IMR-90 (cell line): ENCODE measurements at regions not wholly inside any gene's neighbourhood (a gene's known extent, or its start where the extent isn't known, plus 50 kb on each side); places are given as distances from the start of the nearest gene placed in this dataset.

Source experiments
- ATAC-seq: fragments of 200-7000 bp; cut with Tn5 transposase; 2 replicates; pipeline ENCODE4 v1.9.1; 2020; ENCODE audit warnings: low read depth, mild to moderate bottlenecking, moderate library complexity
- BruUV-seq: library from RNA; stranded (reverse); fragments of 400-500 nt; replicated peaks from 2 replicates; lab custom pipeline; 2021; lab: Mats Ljungman, UMichigan
- CTCF ChIA-PET: fragments of 300-600 bp; formaldehyde crosslinking; extraction: SDS; loops from one replicate; lab custom pipeline; 2021; ENCODE audit warnings: antibody characterized with exemption; lab: Yijun Ruan, JAX
- POLR2A ChIA-PET: fragments of 300-600 bp; sonication (Branson Sonifier 250); formaldehyde crosslinking; loops from one replicate; lab custom pipeline; 2022; ENCODE audit warnings: antibody characterized with exemption; ENCODE audit not compliant: unreplicated experiment; lab: Charles Lee
- DNase-seq: peaks from one replicate; pipeline ENCODE4 v3.0.0; 2013
- H2AFZ ChIP-seq: replicated peaks from 2 replicates; pipeline ENCODE3; 2013; ENCODE audit warnings: low read length, mild to moderate bottlenecking; ENCODE audit not compliant: poor library complexity
- H2AK5ac ChIP-seq: 2 replicates; pipeline ENCODE4 v1.6.1; 2013; ENCODE audit warnings: low read depth, low read length, inconsistent platforms
- H2AK9ac ChIP-seq: replicated peaks from 2 replicates; pipeline ENCODE3; 2013; ENCODE audit warnings: mild to moderate bottlenecking, low read depth, low read length, moderate library complexity; ENCODE audit not compliant: poor library complexity
- H2BK120ac ChIP-seq: 2 replicates; pipeline ENCODE4 v1.6.1; 2013; ENCODE audit warnings: low read depth, low read length, inconsistent platforms
- H2BK15ac ChIP-seq: 3 replicates; pipeline ENCODE4 v1.6.1; 2013; ENCODE audit warnings: low read depth, low read length, inconsistent platforms
- H2BK20ac ChIP-seq: 2 replicates; pipeline ENCODE4 v1.6.1; 2013; ENCODE audit warnings: low read depth, mild to moderate bottlenecking, inconsistent platforms, low read length, moderate library complexity
- H2BK5ac ChIP-seq: 2 replicates; pipeline ENCODE4 v1.6.1; 2013; ENCODE audit warnings: mild to moderate bottlenecking, low read depth, low read length, inconsistent platforms; ENCODE audit not compliant: poor library complexity, severe bottlenecking
- H3K14ac ChIP-seq: replicated peaks from 2 replicates; pipeline ENCODE4 v1.6.1; 2013; ENCODE audit warnings: low read depth, low read length, inconsistent platforms
- H3K18ac ChIP-seq: 2 replicates; pipeline ENCODE4 v1.6.1; 2013; ENCODE audit warnings: low read depth, low read length, control low read depth
- H3K23ac ChIP-seq: 2 replicates; pipeline ENCODE4 v1.6.1; 2013; ENCODE audit warnings: low read depth, low read length, inconsistent platforms
- H3K27ac ChIP-seq: 2 replicates; pipeline ENCODE4 v1.5.1; 2013; ENCODE audit warnings: mild to moderate bottlenecking, control low read depth, low read length; ENCODE audit not compliant: insufficient read depth
- H3K27me3 ChIP-seq: 2 replicates; pipeline ENCODE4 v1.6.1; 2013; ENCODE audit warnings: low read length; ENCODE audit not compliant: control insufficient read depth, insufficient read depth
- H3K36me3 ChIP-seq: 2 replicates; pipeline ENCODE4 v1.6.1; 2013; ENCODE audit warnings: low read length, mixed read lengths; ENCODE audit not compliant: control insufficient read depth, insufficient read depth
- H3K4ac ChIP-seq: 2 replicates; pipeline ENCODE4 v1.6.1; 2013; ENCODE audit warnings: low read depth, low read length, inconsistent platforms
- H3K4me1 ChIP-seq: 2 replicates; pipeline ENCODE4 v1.6.1; 2013; ENCODE audit warnings: low read length, mixed read lengths; ENCODE audit not compliant: control insufficient read depth, insufficient read depth
- H3K4me2 ChIP-seq: 2 replicates; pipeline ENCODE4 v1.6.1; 2013; ENCODE audit warnings: low read depth, mild to moderate bottlenecking, control low read depth, low read length, moderate library complexity
- H3K4me3 ChIP-seq: 2 replicates; pipeline ENCODE4 v1.5.1; 2013; ENCODE audit warnings: low read depth, mild to moderate bottlenecking, control low read depth, low read length, moderate library complexity; ENCODE audit not compliant: insufficient read depth
- H3K56ac ChIP-seq: 2 replicates; pipeline ENCODE4 v1.6.1; 2013; ENCODE audit warnings: low read length, inconsistent platforms; ENCODE audit not compliant: insufficient read depth; ENCODE audit errors: extremely low read depth
- H3K79me1 ChIP-seq, 2 experiments: 2 replicates each; pipeline ENCODE4 v1.6.1; 2013; ENCODE audit warnings: low read length in 2 of 2, inconsistent platforms in 1 of 2, low read depth in 1 of 2
- H3K9ac ChIP-seq: 2 replicates; pipeline ENCODE4 v1.6.1; 2013; ENCODE audit warnings: low read depth, low read length, control low read depth
- H3K9me1 ChIP-seq: 2 replicates; pipeline ENCODE4 v1.6.1; 2013; ENCODE audit warnings: low read length, inconsistent platforms; ENCODE audit not compliant: insufficient read depth
- H3K9me3 ChIP-seq: 2 replicates; pipeline ENCODE4 v1.6.1; 2013; ENCODE audit warnings: low read length; ENCODE audit not compliant: control insufficient read depth, insufficient read depth
- H4K20me1 ChIP-seq: 2 replicates; pipeline ENCODE4 v1.6.1; 2013; ENCODE audit warnings: low read length, inconsistent platforms; ENCODE audit not compliant: insufficient read depth
- H4K5ac ChIP-seq: 2 replicates; pipeline ENCODE4 v1.6.1; 2013; ENCODE audit warnings: mild to moderate bottlenecking, low read depth, low read length, control low read depth
- H4K8ac ChIP-seq, 2 experiments: 2 replicates each; pipeline ENCODE4 v1.6.1; 2013; ENCODE audit warnings: low read depth in 2 of 2, low read length in 2 of 2, control low read depth in 1 of 2, inconsistent platforms in 1 of 2
- H4K91ac ChIP-seq: 2 replicates; pipeline ENCODE4 v1.6.1; 2013; ENCODE audit warnings: low read depth, low read length, inconsistent platforms; ENCODE audit not compliant: insufficient read depth
- MAFK ChIP-seq: IDR thresholded peaks from 2 replicates; pipeline ENCODE4 v1.6.1; 2012; ENCODE audit warnings: low read depth, low read length, improper control_type of control experiment
- MXI1 ChIP-seq: IDR thresholded peaks from 2 replicates; pipeline ENCODE4 v1.6.1; 2012; ENCODE audit warnings: low read depth, mild to moderate bottlenecking, low read length, moderate library complexity, borderline replicate concordance
- RAD21 ChIP-seq: IDR thresholded peaks from 2 replicates; pipeline ENCODE4 v1.6.1; 2012; ENCODE audit warnings: low read length, improper control_type of control experiment
- RCOR1 ChIP-seq: IDR thresholded peaks from 2 replicates; pipeline ENCODE4 v1.6.1; 2012; ENCODE audit warnings: mild to moderate bottlenecking, low read length, improper control_type of control experiment; ENCODE audit not compliant: insufficient replicate concordance
- SMC3 ChIP-seq: fragments of 150-350 bp; IDR thresholded peaks from 2 replicates; pipeline ENCODE4 v1.6.1; 2016; ENCODE audit warnings: low read depth, mild to moderate bottlenecking, antibody characterized with exemption, low read length, moderate library complexity
- WGBS, 2 experiments: methylation state at CpG; one replicate each; pipeline versions ENCODE4 v1.1.5 to v1.1.7; 2013; ENCODE audit warnings: missing lambda C conversion rate in 2 of 2; ENCODE audit not compliant: insufficient read length in 1 of 2; ENCODE audit errors: extremely low coverage in 2 of 2; 5-methylcytosine and 5-hydroxymethylcytosine counted together
- dilution Hi-C: fragments of 300-500 bp; cut with HindIII; formaldehyde crosslinking; loops from one replicate; pipeline ENCODE4 v1.14.3; 2018; ENCODE audit warnings: low sequenced_read_pairs; ENCODE audit not compliant: unreplicated experiment
- in situ Hi-C: fragments of 300-500 bp; cut with MboI; formaldehyde crosslinking; loops from 3 replicates; pipeline ENCODE4 v1.14.3; 2019; ENCODE audit warnings: low sequenced_read_pairs, inconsistent platforms, mixed read lengths
- intact Hi-C: fragments of 100-400 bp; cut with micrococcal nuclease; formaldehyde crosslinking; loops from 2 replicates; pipeline ENCODE4 v1.10.0; 2022

- Histone ChIP-seq H2BK120ac (no peak overlapping the region), H3K4me1 (no peaks in the 10 kb centered on the region), H3K27ac (no peak overlapping the region), H2AK5ac (no peak overlapping the region), H3K9ac (no peak overlapping the region), H2BK15ac (no peak overlapping the region), H3K4me2 (no peak overlapping the region), H3K4ac (no peak overlapping the region), H3K27me3 (peaks cover 53% of the 10 kb centered on the region), H3K18ac (no peak overlapping the region), H2BK5ac (no peak overlapping the region), H4K20me1 (no peaks in the 10 kb centered on the region), H3K14ac (no peak overlapping the region), H3K9me3 (no peaks in the 10 kb centered on the region), H2AK9ac (no peak overlapping the region), H4K5ac (no peak overlapping the region), H3K4me3 (no peak overlapping the region), H2BK20ac (no peak overlapping the region), H3K23ac (no peak overlapping the region), H3K79me1 (no peaks in the 10 kb centered on the region), H4K91ac (no peak overlapping the region), H3K36me3 (no peaks in the 10 kb centered on the region), H4K8ac (no peak overlapping the region), H2AFZ (no peak overlapping the region), H3K9me1 (peaks cover 7% of the 10 kb centered on the region; the same call in 1 of the 2 replicates), H3K56ac (no peak overlapping the region)
- ChIA-PET CTCF (no interaction called here), POLR2A (no interaction called here)
- peak; percentile 53 for ATAC-seq
- dilution Hi-C loops: no loop called here
- BruUV-seq: no TSS peak
- intact Hi-C loops: no loop called here
- TF ChIP-seq MAFK (no peak), MXI1 (no peak), SMC3 (no peak), RCOR1 (no peak), RAD21 (no peak)
- 45% methylated on average over 3 of the region's 11 CpGs; no CpG with 5 or more reads in 1 of the 2 experiments for WGBS, 2 experiments
- in situ Hi-C loops: no loop called here
- peak; percentile 51 for DNase-seq
Observed at GRCh38 chr22:27094633-27095308, 437.4 kb downstream of the MIAT start.
